ENCODE measurements at regions not wholly inside any gene's neighbourhood (a gene's known extent, or its start where the extent isn't known, plus 50 kb on each side); places are given as distances from the start of the nearest gene placed in this dataset.
A peak's percentile ranks its signal among the peaks of the same experiment; 100 is the strongest.

GRCh38 chr15:66848686-66849392 is 146.8 kb downstream of the SMAD6 start:
- no peak for DNase-seq

GRCh38 chr15:66849393-66849745 is 147.3 kb downstream of the SMAD6 start:
- DNase-seq = no peak

- DNase-seq = no peak
These were observed 147.7 kb downstream of the SMAD6 start for GRCh38 chr15:66849746-66850077.

GRCh38 chr15:66850078-66850991 is 148.3 kb downstream of the SMAD6 start:
- DNase-seq = no peak

GRCh38 chr15:66850996-66851310 is 148.9 kb downstream of the SMAD6 start:
- DNase-seq = no peak

- peak; percentile 72 for DNase-seq
These were observed 149.5 kb downstream of the SMAD6 start for GRCh38 chr15:66851311-66852063.

GRCh38 chr15:66852064-66852905 is 150.2 kb downstream of the SMAD6 start:
- DNase-seq = no peak

GRCh38 chr15:66854012-66854965 is 152.3 kb downstream of the SMAD6 start:
- no peak for DNase-seq

- DNase-seq = no peak
These were observed 153.0 kb downstream of the SMAD6 start for GRCh38 chr15:66855041-66855440.

GRCh38 chr15:66857694-66858093 is 155.7 kb downstream of the SMAD6 start:
- no peak for DNase-seq

- no peak for DNase-seq
These were observed 156.6 kb downstream of the SMAD6 start for GRCh38 chr15:66858423-66859207.

- DNase-seq = no peak
These were observed 157.7 kb downstream of the SMAD6 start for GRCh38 chr15:66859688-66860253.

GRCh38 chr15:66860844-66861243 is 158.8 kb downstream of the SMAD6 start:
- DNase-seq = no peak

GRCh38 chr15:66862111-66862939 is 160.3 kb downstream of the SMAD6 start:
- no peak for DNase-seq

- DNase-seq = peak; percentile 52
These were observed 160.9 kb downstream of the SMAD6 start for GRCh38 chr15:66862940-66863335.

- no peak for DNase-seq
These were observed 161.5 kb downstream of the SMAD6 start for GRCh38 chr15:66863390-66864085.

- DNase-seq = no peak
These were observed 162.2 kb downstream of the SMAD6 start for GRCh38 chr15:66864086-66864830.

- DNase-seq = no peak
These were observed 162.8 kb downstream of the SMAD6 start for GRCh38 chr15:66864871-66865281.

All from GDM1 (cell line).